GF-D8 (cell line): ENCODE measurements at regions not wholly inside any gene's neighbourhood (a gene's known extent, or its start where the extent isn't known, plus 50 kb on each side); places are given as distances from the start of the nearest gene placed in this dataset.
"Not testable (repeated sequence)": the region's sequence is repeated elsewhere in the genome, so short reads cannot be mapped to it uniquely, and the experiment has no call there.

Experiments
- DNase-seq: peaks from one replicate; lab custom pipeline; 2025; lab: John Stamatoyannopoulos, UW

DNA sequence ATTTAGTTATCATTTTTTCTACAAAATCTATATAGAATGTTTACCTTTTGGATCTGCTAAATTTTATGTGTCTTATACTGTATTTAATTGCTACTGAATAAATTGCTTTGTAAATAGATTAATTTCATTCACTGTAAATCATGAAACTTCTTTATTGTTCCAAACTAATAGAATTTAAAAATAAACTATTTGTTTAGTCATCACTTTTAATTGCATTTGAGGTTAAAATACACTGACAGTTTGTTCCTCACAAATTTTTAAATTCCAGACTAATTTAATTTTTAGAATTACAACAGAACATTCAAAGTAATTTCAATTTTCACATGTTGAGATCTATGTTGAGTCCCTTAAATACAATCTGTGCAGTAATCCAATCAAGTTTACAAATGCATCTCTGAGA, 1633.2 kb upstream of the NUDT12 start:
- DNase-seq = no peak

DNA sequence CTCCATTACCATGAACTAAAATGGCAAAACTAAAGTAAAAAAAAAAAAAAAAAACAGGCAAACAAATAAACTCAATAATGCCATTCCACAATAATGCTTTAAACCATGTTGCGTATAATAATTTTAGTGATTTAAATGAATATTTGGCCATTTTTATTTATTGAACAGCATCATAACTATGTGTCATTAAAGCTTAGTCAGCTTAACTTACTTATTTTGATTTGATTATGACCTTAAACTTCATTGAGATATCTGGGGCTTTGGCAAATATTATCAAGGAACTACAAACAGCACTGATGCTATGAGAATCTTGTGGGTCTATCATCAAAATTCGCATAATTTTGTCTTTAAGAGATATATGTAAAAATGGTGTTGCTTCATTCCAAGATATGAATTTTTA, 1610.3 kb upstream of the NUDT12 start:
- DNase-seq = no peak

- no peak for DNase-seq
These were observed 1606.2 kb upstream of the NUDT12 start for GRCh38 chr5:105168806-105169205.

GRCh38 chr5:105167092-105167491, 1604.5 kb upstream of the NUDT12 start:
- no peak for DNase-seq

DNA sequence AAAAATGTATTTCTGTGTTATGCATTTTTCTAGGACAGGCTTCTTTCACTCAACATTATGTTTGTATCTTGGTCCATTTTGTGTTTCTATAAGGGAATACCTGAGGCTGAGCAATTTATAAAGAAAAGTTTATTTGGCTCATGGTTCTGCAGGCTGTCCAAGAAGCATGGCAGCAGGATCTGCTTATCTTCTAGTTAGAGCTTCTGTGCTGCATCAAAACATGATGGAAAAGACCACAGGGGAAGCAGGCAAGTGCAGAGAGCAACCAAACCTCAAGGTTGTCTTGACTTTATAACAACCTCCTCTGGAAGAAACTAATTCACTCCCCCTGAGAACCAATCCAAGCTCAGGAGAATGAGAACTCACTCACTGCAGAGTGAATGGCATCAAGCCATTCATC, 1601.0 kb upstream of the NUDT12 start:
- DNase-seq = no peak

DNA sequence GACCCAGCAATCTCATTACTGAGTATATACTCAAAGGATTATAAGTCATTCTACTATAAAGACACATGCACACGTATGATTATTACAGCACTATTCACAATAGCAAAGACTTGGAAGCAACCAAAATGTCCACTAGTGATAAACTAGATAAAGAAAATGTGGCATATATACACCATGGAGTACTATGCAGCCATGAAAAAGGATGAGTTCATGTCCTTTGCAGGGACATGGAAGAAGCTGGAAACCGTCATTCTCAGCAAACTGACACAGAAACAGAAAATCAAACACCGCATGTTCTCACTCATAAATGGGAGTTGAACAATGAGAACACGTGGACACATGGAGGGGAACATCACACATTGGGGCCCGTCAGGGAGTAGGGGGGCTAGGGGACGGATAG, 1600.0 kb upstream of the NUDT12 start:
- DNase-seq = not testable (repeated sequence)

DNA sequence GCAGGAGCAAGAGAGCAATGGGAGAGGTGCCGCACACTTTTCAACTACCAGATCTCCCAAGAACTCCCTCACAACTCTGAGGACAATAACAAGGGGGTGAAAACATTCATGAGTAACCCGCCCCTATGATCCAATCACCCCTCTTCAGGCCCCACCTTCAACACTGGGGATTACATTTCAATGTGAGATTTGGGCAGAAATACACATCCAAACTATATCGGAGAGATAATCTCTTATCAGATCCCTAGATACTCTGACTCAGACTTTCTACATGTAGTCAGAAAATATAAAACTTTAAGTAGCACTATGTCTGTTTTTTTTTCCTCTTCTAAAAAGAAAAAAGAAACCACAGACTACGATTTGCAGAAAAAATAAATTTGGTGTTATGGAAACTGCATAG, 1595.9 kb upstream of the NUDT12 start:
- DNase-seq = no peak

GRCh38 chr5:105150323-105150722, 1587.7 kb upstream of the NUDT12 start:
- no peak for DNase-seq

- no peak for DNase-seq
These were observed 1584.3 kb upstream of the NUDT12 start for GRCh38 chr5:105146867-105147266.

GRCh38 chr5:105145152-105145551, 1582.6 kb upstream of the NUDT12 start:
- DNase-seq = no peak

DNA sequence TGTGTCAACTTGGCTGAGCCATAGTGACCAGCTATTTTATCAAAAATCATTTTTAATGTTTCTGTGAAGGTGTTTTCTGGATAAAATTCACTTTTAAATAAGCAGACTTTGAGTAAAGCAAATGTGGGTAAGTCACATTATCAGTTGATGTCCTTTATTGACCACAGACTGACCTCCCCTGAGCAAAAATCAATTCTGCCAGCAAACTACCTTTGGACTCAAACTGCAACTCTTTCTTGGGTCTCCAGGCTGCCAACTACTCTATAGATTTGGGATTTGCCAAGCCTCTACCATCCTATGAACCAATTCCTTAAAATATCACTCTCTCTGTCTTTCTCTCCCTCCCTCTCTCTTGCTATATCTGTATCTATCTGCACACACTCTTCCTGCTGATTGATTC, 1571.7 kb upstream of the NUDT12 start:
- no peak for DNase-seq

DNA sequence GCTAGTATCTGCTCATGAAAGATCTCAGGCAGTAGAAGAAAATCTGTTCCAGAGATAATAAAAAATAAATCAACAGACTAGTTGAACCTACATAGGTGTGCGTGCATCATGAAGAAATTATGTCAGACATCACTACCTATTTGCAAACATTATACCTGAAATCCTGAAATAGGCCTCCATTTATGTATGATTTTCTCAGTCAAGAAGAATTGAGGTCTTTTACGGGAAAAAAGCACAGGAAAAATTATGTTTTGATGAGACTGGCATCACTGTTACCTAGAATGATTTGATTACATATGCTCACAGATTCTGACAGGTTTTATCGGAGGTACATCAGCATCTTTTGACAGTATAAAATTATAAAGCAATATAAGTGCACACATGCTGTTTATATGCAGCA, 1570.5 kb upstream of the NUDT12 start:
- DNase-seq = no peak

- no peak for DNase-seq
These were observed 1570.0 kb upstream of the NUDT12 start for GRCh38 chr5:105132581-105132980.

DNA sequence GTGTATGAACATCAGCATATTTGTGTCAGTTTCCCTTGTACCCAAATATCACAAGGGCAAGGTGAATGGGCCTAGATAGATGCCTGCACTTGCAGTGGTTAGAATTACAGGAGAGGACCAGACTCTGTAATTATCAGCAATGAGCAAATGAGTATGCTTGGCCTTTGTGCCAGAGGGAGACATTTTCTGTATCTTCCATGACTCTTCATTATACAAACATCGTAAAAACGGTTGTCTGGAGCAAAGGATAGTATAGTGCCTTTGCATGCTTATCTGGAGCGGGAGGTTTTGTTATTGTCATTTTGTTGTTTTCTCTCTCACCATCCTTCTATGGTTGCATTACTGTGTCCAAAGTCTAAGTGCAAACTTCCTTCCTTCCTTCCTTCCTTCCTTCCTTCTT, 1568.5 kb upstream of the NUDT12 start:
- DNase-seq = no peak

DNA sequence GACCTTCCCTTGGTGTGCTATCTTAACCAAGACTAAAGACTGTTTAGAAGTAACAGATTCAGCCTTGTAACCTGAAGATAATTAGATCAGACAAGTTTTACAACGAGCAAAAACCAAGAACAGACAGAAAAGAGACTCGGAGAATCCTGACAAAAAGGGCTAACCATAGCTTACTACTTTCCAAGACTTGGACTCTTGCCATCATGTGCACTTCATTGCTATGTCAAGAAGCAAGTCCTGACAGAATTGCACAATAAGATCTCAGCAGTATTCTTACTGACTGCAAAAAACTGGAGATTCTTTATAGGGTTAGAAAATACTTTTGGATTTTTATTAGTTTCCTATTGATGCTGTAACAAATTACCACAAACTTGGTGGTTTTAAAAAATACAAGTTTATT, 1539.0 kb upstream of the NUDT12 start:
- no peak for DNase-seq

DNA sequence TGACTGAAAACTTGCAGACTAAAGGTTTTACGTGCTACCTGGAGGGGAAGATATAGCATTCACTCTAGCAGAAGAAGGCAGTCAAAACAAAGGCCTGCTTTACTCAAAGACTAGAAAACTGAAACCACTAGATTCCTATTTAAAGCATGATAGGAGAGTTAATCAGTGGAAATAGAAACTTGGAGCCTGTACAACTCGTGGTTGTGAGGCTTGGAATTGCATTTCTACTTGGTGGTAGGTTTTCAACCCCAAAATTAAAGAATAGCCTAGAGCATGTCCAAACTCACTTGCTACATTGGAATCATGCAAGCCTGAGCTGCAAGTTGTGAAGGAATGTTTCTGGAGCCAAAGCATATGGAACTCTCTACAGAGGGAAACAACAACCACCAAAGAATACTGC, 1526.4 kb upstream of the NUDT12 start:
- DNase-seq = no peak

DNA sequence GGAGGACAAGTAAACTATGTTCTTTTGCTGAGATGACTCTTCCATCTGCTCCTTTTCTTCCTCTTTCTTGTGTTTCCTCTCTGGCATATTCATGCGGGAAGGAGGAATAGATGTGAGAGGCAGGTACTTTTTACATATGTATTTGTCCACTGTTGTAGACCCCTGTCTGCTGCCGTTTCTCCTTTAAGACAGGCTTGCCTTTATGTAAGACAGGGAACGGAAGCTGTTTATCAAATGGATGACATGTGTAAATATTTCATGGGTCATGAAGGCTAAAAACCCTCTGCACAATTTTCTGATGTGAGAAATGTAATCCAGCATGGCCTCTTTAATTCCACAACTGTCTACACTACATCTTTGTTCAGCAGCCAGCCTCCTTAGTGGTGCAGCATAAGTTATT, 1525.5 kb upstream of the NUDT12 start:
- DNase-seq = no peak

DNA sequence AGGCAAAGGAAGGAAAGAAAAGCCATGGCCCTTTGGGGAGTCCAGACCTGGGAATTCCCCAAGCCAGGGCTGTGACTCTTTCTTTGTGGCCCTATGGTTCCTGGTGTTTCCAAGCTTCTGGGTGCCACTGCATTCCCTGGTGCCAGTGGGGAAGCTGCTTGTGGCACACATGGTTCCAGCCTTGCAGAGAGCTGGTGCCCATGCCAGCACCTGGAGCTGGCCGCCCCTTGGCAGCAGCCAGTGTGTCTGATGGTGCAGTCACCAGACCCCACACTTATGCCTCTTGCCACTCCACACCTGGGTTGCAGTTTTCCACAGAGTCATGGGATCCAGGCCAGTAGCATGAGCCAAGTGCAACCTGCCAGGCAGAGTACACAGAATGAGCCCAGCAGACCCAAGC, 1495.3 kb upstream of the NUDT12 start:
- DNase-seq = no peak

- DNase-seq = no peak
These were observed 1494.4 kb upstream of the NUDT12 start for GRCh38 chr5:105057001-105057436.

- DNase-seq = no peak
These were observed 1491.8 kb upstream of the NUDT12 start for GRCh38 chr5:105054406-105054805.

DNA sequence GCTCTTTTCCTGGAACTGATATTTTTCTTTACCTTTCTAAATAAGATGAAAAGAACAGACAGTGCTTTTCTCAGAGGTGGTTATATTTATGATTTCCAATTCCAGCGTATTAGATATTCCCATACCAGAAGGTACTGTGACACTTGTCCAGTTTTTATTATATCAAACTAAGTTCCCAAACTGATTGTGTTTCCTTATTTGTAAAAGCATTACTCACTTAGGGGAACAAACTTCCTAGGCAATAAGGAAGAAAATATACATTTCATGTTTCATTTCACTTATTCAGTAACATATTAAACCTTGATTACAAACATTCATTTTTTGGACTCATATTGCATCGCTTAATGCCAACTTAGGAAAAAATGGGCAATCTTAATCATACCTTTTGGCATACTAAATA, 1480.0 kb upstream of the NUDT12 start:
- no peak for DNase-seq

- not testable (repeated sequence) for DNase-seq
These were observed 1474.2 kb upstream of the NUDT12 start for GRCh38 chr5:105036814-105037213.

DNA sequence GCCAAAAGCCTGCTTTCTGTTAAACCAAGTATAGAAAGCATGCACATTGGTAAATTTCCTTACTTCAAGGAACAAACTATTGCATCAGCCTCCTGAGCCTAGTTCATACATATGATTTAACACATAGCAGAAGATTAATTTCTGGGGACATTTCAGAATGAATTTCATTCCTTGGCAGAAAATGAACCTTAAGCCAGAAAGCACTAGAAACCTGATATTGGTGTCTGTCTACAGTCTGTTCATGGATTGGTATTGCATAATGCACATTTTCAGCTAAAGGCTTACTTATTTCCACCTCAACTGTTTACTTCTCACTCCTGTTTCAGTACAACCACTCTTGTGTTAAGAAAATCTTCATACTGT, 1471.8 kb upstream of the NUDT12 start:
- DNase-seq = no peak

DNA sequence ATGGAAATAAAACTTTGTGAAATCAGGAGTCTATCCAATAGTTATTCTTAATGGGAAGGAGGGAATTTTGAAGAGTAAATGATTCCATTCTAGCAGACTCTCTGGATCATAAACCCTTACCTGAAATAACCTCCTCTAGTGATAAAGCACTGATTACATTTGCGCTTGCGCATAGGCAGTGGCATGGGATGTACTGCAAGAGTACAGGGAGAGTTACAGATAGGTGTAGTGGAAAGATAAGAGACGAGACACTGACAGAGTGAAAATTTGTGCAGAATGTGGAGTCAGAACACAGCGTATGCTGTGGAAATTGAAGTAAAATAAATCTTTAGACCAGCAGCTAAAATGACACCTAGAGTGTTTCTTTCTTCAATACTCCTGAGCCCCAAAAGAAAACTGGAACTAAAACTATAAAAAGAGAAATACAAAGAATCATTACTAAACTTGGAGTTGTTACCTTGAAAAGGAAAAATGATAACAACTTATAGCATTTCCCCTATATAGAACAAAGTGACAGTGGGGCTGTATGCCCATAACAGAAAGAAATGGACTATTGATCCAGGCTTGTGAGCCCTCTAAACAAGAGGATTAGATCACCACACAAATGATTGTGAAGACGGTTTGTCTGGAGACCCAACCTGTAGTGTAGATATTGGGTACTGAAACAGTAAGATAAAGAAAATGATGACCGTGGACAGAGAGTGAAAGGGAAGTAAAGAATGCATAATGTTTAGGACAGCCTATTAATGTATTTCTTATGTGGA, 1471.2 kb upstream of the NUDT12 start:
- no peak for DNase-seq
